ENCODE measurements at regions not wholly inside any gene's neighbourhood (a gene's known extent, or its start where the extent isn't known, plus 50 kb on each side); places are given as distances from the start of the nearest gene placed in this dataset.

DNA sequence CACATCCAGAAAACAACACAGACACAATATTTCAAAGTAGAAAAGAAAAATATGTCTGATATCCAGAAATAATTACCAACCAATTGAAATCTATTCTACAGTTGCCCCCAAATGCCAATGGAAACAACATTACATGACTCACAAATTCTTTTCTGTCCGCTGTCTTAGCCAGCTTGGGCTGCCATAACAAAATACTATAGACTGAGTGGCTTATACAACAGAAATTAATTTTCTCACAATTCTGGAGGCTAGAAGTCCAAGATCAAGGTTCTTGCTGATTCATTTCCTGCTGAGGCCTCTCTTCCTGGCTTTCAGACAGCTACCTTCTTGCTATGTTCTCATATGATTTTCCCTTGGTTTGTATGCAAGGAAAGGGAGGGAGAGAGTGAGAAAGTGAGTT lies 698.1 kb downstream of the DHX35 start:
- Histone ChIP-seq H3K36me3 (ENCODE audit: insufficient read depth) (no peaks in the 10 kb centered on the region), H2AFZ (no peak overlapping the region), H3F3A (replicated peaks; ENCODE audit: low read depth) (no peaks in the 10 kb centered on the region), H3K4me3 (no peak overlapping the region), H3K4me1 (ENCODE audit: insufficient read depth) (no peaks in the 10 kb centered on the region), H4K20me1 (replicated peaks; ENCODE audit: insufficient read depth) (no peaks in the 10 kb centered on the region), H3K27ac (ENCODE audit: low read depth) (no peak overlapping the region), H3K4me2 (no peak overlapping the region), H3K9me2 (ENCODE audit: insufficient read depth) (peaks cover 18% of the 10 kb centered on the region), H3K27me3 (ENCODE audit: insufficient read depth) (no peaks in the 10 kb centered on the region), H3K79me2 (replicated peaks; ENCODE audit: insufficient read depth) (no peaks in the 10 kb centered on the region)
- H3K27me3 Mint-ChIP-seq (ENCODE audit: insufficient read depth, low read depth, poor library complexity): peaks cover 2% of the 10 kb centered on the region
- ATAC-seq (no peak), DNase-seq (ENCODE audit: low spot score) (no peak)
- no peak overlapping the region for H3K4me3 Mint-ChIP-seq
- TF ChIP-seq ZNF331 (CRISPR knock-in tag; IDR thresholded peaks at IDR 0.05; ENCODE audit: low read depth): no peak
- no peak for TF ChIP-seq EZH2phosphoT487 (IDR thresholded peaks at IDR 0.05; ENCODE audit: unreplicated experiment)
- no peak for TF ChIP-seq STAT1 (IDR thresholded peaks at IDR 0.05; ENCODE audit: unreplicated experiment)
- no peak for TF ChIP-seq CREB1 (CRISPR knock-in tag; IDR thresholded peaks at IDR 0.05; ENCODE audit: low read depth)
- H3K9me3 Mint-ChIP-seq: no peaks in the 10 kb centered on the region
- H3K27ac Mint-ChIP-seq: no peak overlapping the region
- no peaks in the 10 kb centered on the region; the same call in 2 of the 3 replicates for H3K4me1 Mint-ChIP-seq
- H3K36me3 Mint-ChIP-seq (ENCODE audit: low read depth): no peaks in the 10 kb centered on the region

DNA sequence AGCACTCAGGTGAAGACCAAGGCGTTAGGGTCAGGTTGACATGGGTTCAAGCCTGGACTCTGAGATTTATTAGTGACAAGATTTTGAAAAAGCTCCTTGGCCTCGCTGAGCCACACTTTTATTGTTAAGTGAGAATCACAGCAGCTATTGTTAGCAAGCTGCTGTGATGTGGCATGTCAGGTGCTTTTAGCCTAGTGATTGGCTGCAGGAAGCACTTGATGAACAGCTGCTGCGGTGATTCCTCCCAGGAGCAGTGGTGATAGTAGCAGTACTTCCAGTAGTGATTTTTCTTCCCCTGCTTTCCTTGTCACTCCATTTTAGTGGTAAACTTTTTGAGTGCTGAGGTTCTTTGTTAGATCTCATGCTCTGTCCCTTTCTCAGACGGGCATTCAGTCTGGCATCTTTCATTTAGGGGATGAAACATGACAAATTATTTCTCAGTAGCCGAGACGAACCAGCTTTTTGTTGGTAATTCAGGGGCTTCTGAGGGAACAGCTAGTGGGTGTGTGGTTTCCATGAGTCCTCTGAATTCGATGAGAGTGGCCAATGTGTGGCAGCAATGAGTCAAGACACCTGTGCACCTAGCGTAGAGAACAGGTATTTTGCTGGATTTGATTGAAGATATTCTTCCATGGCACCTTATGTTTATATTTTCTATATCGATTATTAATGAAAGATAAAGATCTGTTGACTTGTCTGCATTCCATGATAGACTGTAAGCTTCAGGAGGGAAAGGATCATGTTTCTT lies 696.7 kb downstream of the DHX35 start:
- Histone ChIP-seq H3K36me3 (ENCODE audit: insufficient read depth) (no peaks in the 10 kb centered on the region), H4K20me1 (replicated peaks; ENCODE audit: insufficient read depth) (no peaks in the 10 kb centered on the region), H3K27ac (ENCODE audit: low read depth) (no peak overlapping the region), H3K79me2 (replicated peaks; ENCODE audit: insufficient read depth) (no peaks in the 10 kb centered on the region), H2AFZ (peak overlapping the region; percentile 73; the same call in 1 of the 2 replicates), H3K4me3 (no peak overlapping the region), H3K9me2 (ENCODE audit: insufficient read depth) (peaks cover 19% of the 10 kb centered on the region), H3F3A (replicated peaks; ENCODE audit: low read depth) (no peaks in the 10 kb centered on the region), H3K4me1 (ENCODE audit: insufficient read depth) (no peaks in the 10 kb centered on the region), H3K27me3 (ENCODE audit: insufficient read depth) (no peaks in the 10 kb centered on the region), H3K4me2 (no peak overlapping the region)
- peak; percentile 48; the same call in 1 of the 3 replicates for ATAC-seq
- Mint-ChIP-seq H3K9me3 (no peaks in the 10 kb centered on the region), H3K27ac (no peak overlapping the region), H3K4me1 (no peaks in the 10 kb centered on the region; the same call in 1 of the 3 replicates), H3K27me3 (ENCODE audit: insufficient read depth, low read depth, poor library complexity) (peaks cover 2% of the 10 kb centered on the region), H3K4me3 (no peak overlapping the region), H3K36me3 (ENCODE audit: low read depth) (no peaks in the 10 kb centered on the region)
- peak; percentile 12 for DNase-seq (ENCODE audit: low spot score)
- TF ChIP-seq JUNB (IDR thresholded peaks at IDR 0.05; ENCODE audit: unreplicated experiment): no peak
- TF ChIP-seq, protein P1, sequence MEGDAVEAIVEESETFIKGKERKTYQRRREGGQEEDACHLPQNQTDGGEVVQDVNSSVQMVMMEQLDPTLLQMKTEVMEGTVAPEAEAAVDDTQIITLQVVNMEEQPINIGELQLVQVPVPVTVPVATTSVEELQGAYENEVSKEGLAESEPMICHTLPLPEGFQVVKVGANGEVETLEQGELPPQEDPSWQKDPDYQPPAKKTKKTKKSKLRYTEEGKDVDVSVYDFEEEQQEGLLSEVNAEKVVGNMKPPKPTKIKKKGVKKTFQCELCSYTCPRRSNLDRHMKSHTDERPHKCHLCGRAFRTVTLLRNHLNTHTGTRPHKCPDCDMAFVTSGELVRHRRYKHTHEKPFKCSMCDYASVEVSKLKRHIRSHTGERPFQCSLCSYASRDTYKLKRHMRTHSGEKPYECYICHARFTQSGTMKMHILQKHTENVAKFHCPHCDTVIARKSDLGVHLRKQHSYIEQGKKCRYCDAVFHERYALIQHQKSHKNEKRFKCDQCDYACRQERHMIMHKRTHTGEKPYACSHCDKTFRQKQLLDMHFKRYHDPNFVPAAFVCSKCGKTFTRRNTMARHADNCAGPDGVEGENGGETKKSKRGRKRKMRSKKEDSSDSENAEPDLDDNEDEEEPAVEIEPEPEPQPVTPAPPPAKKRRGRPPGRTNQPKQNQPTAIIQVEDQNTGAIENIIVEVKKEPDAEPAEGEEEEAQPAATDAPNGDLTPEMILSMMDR (conservative IDR thresholded peaks at IDR 0.05; ENCODE audit: low read depth in 2 of 2): peak; percentile 8 to 46; a peak in 2 of 4 replicates

DNA sequence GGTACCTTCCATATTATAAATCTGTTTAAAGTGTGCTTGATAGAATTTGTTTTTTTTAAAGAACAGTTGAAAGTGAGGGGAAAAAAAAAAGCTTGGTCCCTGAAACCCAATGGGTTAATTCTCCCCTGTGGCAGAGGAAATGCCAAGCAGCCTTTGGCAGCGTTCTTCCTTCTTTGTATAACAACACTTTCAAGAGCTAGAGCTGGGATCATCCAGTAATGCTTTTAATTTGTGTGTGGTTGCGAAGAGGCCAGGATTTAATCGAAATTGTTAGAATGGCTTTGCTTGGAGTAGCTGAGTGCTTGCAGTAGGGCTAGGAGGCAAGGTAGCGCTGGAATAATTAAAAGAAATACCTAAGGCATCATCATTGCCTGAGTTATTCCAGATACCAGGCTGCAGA lies 692.0 kb downstream of the DHX35 start:
- Mint-ChIP-seq H3K27ac (no peak overlapping the region), H3K9me3 (no peaks in the 10 kb centered on the region; the same call in 2 of the 3 replicates), H3K4me1 (no peaks in the 10 kb centered on the region; the same call in 1 of the 3 replicates), H3K36me3 (ENCODE audit: low read depth) (no peaks in the 10 kb centered on the region), H3K27me3 (ENCODE audit: insufficient read depth, low read depth, poor library complexity) (no peaks in the 10 kb centered on the region), H3K4me3 (no peak overlapping the region)
- ATAC-seq (no peak), DNase-seq (ENCODE audit: low spot score) (no peak)
- Histone ChIP-seq H3K27ac (ENCODE audit: low read depth) (no peak overlapping the region), H3K4me2 (no peak overlapping the region), H2AFZ (peak overlapping the region; percentile 28; the same call in 1 of the 2 replicates), H3K79me2 (replicated peaks; ENCODE audit: insufficient read depth) (no peaks in the 10 kb centered on the region), H3K27me3 (ENCODE audit: insufficient read depth) (no peaks in the 10 kb centered on the region), H3K4me3 (no peak overlapping the region), H3K36me3 (ENCODE audit: insufficient read depth) (no peaks in the 10 kb centered on the region), H3K9me2 (ENCODE audit: insufficient read depth) (peaks cover 7% of the 10 kb centered on the region; the same call in 1 of the 2 replicates), H3K4me1 (ENCODE audit: insufficient read depth) (no peaks in the 10 kb centered on the region), H3F3A (replicated peaks; ENCODE audit: low read depth) (no peaks in the 10 kb centered on the region), H4K20me1 (replicated peaks; ENCODE audit: insufficient read depth) (no peaks in the 10 kb centered on the region)
- TF ChIP-seq EZH2phosphoT487 (IDR thresholded peaks at IDR 0.05; ENCODE audit: unreplicated experiment) (no peak), POLR2AphosphoS5 (IDR thresholded peaks at IDR 0.05; ENCODE audit: low read depth) (no peak), JUNB (IDR thresholded peaks at IDR 0.05; ENCODE audit: unreplicated experiment) (no peak), ZNF331 (CRISPR knock-in tag; IDR thresholded peaks at IDR 0.05; ENCODE audit: low read depth) (no peak), ZNF114 (CRISPR knock-in tag; IDR thresholded peaks at IDR 0.05) (no peak), STAT1 (IDR thresholded peaks at IDR 0.05; ENCODE audit: unreplicated experiment) (no peak)
- TF ChIP-seq, protein P1 (conservative IDR thresholded peaks at IDR 0.05; ENCODE audit: low read depth in 2 of 2): no peak
- TF ChIP-seq, protein P2, sequence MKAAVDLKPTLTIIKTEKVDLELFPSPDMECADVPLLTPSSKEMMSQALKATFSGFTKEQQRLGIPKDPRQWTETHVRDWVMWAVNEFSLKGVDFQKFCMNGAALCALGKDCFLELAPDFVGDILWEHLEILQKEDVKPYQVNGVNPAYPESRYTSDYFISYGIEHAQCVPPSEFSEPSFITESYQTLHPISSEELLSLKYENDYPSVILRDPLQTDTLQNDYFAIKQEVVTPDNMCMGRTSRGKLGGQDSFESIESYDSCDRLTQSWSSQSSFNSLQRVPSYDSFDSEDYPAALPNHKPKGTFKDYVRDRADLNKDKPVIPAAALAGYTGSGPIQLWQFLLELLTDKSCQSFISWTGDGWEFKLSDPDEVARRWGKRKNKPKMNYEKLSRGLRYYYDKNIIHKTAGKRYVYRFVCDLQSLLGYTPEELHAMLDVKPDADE (IDR thresholded peaks at IDR 0.05): no peak
